ENCODE measurements at regions not wholly inside any gene's neighbourhood (a gene's known extent, or its start where the extent isn't known, plus 50 kb on each side); places are given as distances from the start of the nearest gene placed in this dataset.

DNA sequence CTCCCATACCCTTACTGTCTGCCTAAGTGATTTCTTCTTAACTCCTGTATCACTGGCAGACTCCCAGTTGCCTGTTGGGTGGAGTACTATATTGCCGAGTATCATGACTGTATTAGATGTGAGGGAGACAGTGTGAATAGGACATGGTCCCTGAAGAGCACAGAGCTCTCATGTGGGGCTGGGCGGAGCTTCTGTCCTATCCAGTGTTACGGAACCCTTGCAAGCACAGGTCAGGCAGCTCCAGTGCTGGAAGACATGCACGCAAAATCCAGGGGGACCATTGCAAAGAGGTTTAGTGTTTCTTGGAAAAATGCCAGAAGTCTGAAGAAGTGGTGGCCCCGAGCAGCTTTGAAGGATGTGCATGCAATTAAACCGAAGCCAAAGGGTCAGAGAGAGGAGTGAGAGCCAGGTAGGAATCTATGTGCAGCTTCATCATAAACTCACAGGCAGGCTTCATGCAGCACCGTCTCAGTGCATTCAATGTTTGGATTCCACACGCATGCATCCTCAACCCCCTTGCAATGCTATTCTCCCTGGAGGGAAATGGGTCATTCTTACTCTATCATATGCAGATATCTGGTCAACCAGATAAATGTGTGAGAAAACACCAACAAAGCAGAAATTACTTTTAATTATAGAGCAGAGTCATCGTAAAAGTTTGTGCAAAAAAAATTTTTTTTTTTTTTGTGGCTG is 49.7 kb upstream of the DHRSX start (continued):
- no peak for TF ChIP-seq HOXB13 (CRISPR knock-in tag; IDR thresholded peaks at IDR 0.05; ENCODE audit: low read depth)
- no peak for TF ChIP-seq HOXA7 (CRISPR knock-in tag; IDR thresholded peaks at IDR 0.05)
- TF ChIP-seq, protein P1, sequence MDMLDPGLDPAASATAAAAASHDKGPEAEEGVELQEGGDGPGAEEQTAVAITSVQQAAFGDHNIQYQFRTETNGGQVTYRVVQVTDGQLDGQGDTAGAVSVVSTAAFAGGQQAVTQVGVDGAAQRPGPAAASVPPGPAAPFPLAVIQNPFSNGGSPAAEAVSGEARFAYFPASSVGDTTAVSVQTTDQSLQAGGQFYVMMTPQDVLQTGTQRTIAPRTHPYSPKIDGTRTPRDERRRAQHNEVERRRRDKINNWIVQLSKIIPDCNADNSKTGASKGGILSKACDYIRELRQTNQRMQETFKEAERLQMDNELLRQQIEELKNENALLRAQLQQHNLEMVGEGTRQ (IDR thresholded peaks at IDR 0.05) = no peak
- no peak for TF ChIP-seq CBX2 (IDR thresholded peaks at IDR 0.05; ENCODE audit: borderline replicate concordance, low read depth)

Small RNA genes in the stretch of these regions (small RNA-seq; reads per million reads assigned to genes)
- gene MIR6089 = 0 reads per million in 6 experiments
